GM12864 (cell line): ENCODE measurements at regions not wholly inside any gene's neighbourhood (a gene's known extent, or its start where the extent isn't known, plus 50 kb on each side); places are given as distances from the start of the nearest gene placed in this dataset.
"Not testable (repeated sequence)": the region's sequence is repeated elsewhere in the genome, so short reads cannot be mapped to it uniquely, and the experiment has no call there.

Source experiments
- DNase-seq: peaks from one replicate; pipeline ENCODE4 v3.0.0-alpha.2; 2011; ENCODE audit warnings: low read depth
- H3K4me3 ChIP-seq: 2 replicates; pipeline ENCODE4 v1.5.1; 2011; ENCODE audit warnings: mild to moderate bottlenecking, low read depth, low read length, control low read depth
- CTCF ChIP-seq: IDR thresholded peaks from 2 replicates; pipeline ENCODE4 v1.5.1; 2011; ENCODE audit warnings: low read depth, mild to moderate bottlenecking, moderate library complexity, low read length, control low read depth, inconsistent platforms; ENCODE audit errors: missing control alignments

DNA sequence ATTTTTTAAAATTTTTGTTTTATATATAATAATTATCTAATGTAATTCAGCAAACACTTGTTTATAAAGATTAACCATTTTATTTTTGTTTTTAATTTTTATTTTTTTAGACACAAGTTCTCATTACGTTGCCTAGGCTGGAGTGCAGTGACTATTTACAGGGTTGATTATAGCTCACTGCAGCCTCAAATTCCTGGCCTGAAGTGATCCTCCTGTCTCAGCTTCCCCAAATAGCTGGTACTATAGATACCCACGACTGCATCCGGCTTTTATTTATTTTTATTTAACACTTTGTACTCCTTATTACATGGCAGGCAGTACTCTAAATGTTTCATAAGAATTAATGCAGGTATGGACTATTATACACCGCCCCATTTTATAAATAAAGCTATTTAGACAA, 288.7 kb downstream of the MDFIC start:
- DNase-seq = no peak
- H3K4me3 ChIP-seq = no peak overlapping the region
- no peak for TF ChIP-seq CTCF

GRCh38 chr7:115208710-115209560, 287.0 kb downstream of the MDFIC start:
- H3K4me3 ChIP-seq = no peak overlapping the region
- TF ChIP-seq CTCF = no peak
- no peak for DNase-seq

DNA sequence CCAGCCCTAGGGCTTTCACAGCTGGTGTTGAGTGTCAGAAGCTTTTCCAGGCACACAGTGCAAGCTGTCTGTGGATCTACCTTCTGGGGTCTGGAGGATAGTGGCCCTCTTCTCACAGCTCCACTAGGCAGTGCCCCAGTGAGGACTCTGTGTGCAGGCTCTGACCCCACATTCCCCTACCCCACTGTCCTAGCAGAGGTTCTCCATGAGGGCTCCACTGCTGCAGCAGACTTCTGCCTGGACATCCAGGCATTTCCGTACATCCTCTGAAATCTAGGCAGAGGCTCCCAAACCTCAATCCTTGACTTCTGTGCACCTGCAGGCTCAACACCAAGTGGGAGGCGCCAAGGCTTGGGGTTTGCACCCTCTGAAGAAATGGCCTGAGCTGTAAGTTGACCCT, 284.5 kb downstream of the MDFIC start:
- H3K4me3 ChIP-seq, DNase-seq: not testable (repeated sequence)

- no peak for DNase-seq
- TF ChIP-seq CTCF = no peak
- H3K4me3 ChIP-seq = no peak overlapping the region
These were observed 276.2 kb downstream of the MDFIC start for GRCh38 chr7:115198143-115198542.

GRCh38 chr7:115195208-115195607, 273.3 kb downstream of the MDFIC start:
- no peak for DNase-seq
- no peak overlapping the region for H3K4me3 ChIP-seq
- TF ChIP-seq CTCF = no peak

GRCh38 chr7:115191526-115191925, 269.6 kb downstream of the MDFIC start:
- no peak for TF ChIP-seq CTCF
- no peak for DNase-seq
- H3K4me3 ChIP-seq = no peak overlapping the region

GRCh38 chr7:115183431-115184057, 261.6 kb downstream of the MDFIC start:
- DNase-seq = no peak
- H3K4me3 ChIP-seq = no peak overlapping the region
- no peak for TF ChIP-seq CTCF
